T-helper 2 cell treated with Interferon-gamma antibody and Interleukin-4, amounts not matched to agents 100 ng/mL and 5 ng/mL, for 36 hours (primary cell): ENCODE measurements at regions not wholly inside any gene's neighbourhood (a gene's known extent, or its start where the extent isn't known, plus 50 kb on each side); places are given as distances from the start of the nearest gene placed in this dataset.

Experiments used
- intact Hi-C: fragments of 100-400 bp; cut with micrococcal nuclease; formaldehyde crosslinking; loops from one replicate; pipeline ENCODE4 v1.15.1; 2023

GRCh38 chr9:103755441-103755840, 338.7 kb upstream of the SMC2 start:
- intact Hi-C loops, result no loop called here

- intact Hi-C loops, result no loop called here
Measured at GRCh38 chr9:103755986-103756385, 338.1 kb upstream of the SMC2 start.

- intact Hi-C loops, result no loop called here
Measured at GRCh38 chr9:103757062-103757461, 337.0 kb upstream of the SMC2 start.

- intact Hi-C loops, result no loop called here
Measured at GRCh38 chr9:103761466-103761865, 332.6 kb upstream of the SMC2 start.

- intact Hi-C loops, result loop anchor here (5.0 kb wide), 1 partner anchor 953 kb away; no protein-coding TSS in a partner anchor
Measured at GRCh38 chr9:103789686-103790085, 304.4 kb upstream of the SMC2 start.

- intact Hi-C loops, result no loop called here
Measured at GRCh38 chr9:103798620-103799019, 295.5 kb upstream of the SMC2 start.

GRCh38 chr9:103799959-103800358, 294.1 kb upstream of the SMC2 start:
- intact Hi-C loops, result no loop called here

GRCh38 chr9:103802068-103802467, 292.0 kb upstream of the SMC2 start:
- intact Hi-C loops, result no loop called here

GRCh38 chr9:103803245-103803644, 290.9 kb upstream of the SMC2 start:
- intact Hi-C loops, result no loop called here

GRCh38 chr9:103804077-103804735, 289.9 kb upstream of the SMC2 start:
- intact Hi-C loops, result no loop called here

GRCh38 chr9:103809745-103810144, 284.4 kb upstream of the SMC2 start:
- intact Hi-C loops, result no loop called here

- intact Hi-C loops, result no loop called here
Measured at GRCh38 chr9:103811462-103811861, 282.6 kb upstream of the SMC2 start.

- intact Hi-C loops, result no loop called here
Measured at GRCh38 chr9:103816146-103816545, 278.0 kb upstream of the SMC2 start.

- intact Hi-C loops, result no loop called here
Measured at GRCh38 chr9:103819936-103820335, 274.2 kb upstream of the SMC2 start.

- intact Hi-C loops, result no loop called here
Measured at GRCh38 chr9:103821115-103821514, 273.0 kb upstream of the SMC2 start.

GRCh38 chr9:103837940-103838339, 256.2 kb upstream of the SMC2 start:
- intact Hi-C loops, result no loop called here

- intact Hi-C loops, result no loop called here
Measured at GRCh38 chr9:103839197-103839596, 254.9 kb upstream of the SMC2 start.

- intact Hi-C loops, result no loop called here
Measured at GRCh38 chr9:103867886-103868285, 226.2 kb upstream of the SMC2 start.

- intact Hi-C loops, result no loop called here
Measured at GRCh38 chr9:103872811-103873210, 221.3 kb upstream of the SMC2 start.

GRCh38 chr9:103881419-103881818, 212.7 kb upstream of the SMC2 start:
- intact Hi-C loops, result no loop called here

GRCh38 chr9:103889989-103890388, 204.1 kb upstream of the SMC2 start:
- intact Hi-C loops, result no loop called here

- intact Hi-C loops, result no loop called here
Measured at GRCh38 chr9:103894184-103894583, 199.9 kb upstream of the SMC2 start.

- intact Hi-C loops, result no loop called here
Measured at GRCh38 chr9:103898550-103898949, 195.6 kb upstream of the SMC2 start.

GRCh38 chr9:103899866-103900265, 194.2 kb upstream of the SMC2 start:
- intact Hi-C loops, result no loop called here
